ENCODE measurements at regions not wholly inside any gene's neighbourhood (a gene's known extent, or its start where the extent isn't known, plus 50 kb on each side); places are given as distances from the start of the nearest gene placed in this dataset.

GRCh38 chr5:156232251-156232869 lies 94.6 kb upstream of the SGCD start:
- TF ChIP-seq POLR2A (conservative IDR thresholded peaks at IDR 0.05) (no peak), BCOR (IDR thresholded peaks at IDR 0.05) (no peak), POU5F1 (IDR thresholded peaks at IDR 0.05; ENCODE audit: borderline replicate concordance, low read depth, low read length, partially characterized antibody) (no peak), PHF8 (IDR thresholded peaks at IDR 0.05; ENCODE audit: borderline replicate concordance, low read length) (no peak), THAP12 (CRISPR knock-in tag; IDR thresholded peaks at IDR 0.05) (no peak), IRF2 (CRISPR knock-in tag; IDR thresholded peaks at IDR 0.05) (no peak), CTCF (IDR thresholded peaks at IDR 0.05 in 2 of 3, conservative IDR thresholded peaks at IDR 0.05 in 1 of 3; ENCODE audit: insufficient read depth in 2 of 3, low read depth in 1 of 3, low read length in 3 of 3) (no peak), KAT2B (IDR thresholded peaks at IDR 0.05; ENCODE audit: low read depth, low read length) (no peak), CSDE1 (IDR thresholded peaks at IDR 0.05) (no peak)
